ENCODE measurements at regions not wholly inside any gene's neighbourhood (a gene's known extent, or its start where the extent isn't known, plus 50 kb on each side); places are given as distances from the start of the nearest gene placed in this dataset.

DNA sequence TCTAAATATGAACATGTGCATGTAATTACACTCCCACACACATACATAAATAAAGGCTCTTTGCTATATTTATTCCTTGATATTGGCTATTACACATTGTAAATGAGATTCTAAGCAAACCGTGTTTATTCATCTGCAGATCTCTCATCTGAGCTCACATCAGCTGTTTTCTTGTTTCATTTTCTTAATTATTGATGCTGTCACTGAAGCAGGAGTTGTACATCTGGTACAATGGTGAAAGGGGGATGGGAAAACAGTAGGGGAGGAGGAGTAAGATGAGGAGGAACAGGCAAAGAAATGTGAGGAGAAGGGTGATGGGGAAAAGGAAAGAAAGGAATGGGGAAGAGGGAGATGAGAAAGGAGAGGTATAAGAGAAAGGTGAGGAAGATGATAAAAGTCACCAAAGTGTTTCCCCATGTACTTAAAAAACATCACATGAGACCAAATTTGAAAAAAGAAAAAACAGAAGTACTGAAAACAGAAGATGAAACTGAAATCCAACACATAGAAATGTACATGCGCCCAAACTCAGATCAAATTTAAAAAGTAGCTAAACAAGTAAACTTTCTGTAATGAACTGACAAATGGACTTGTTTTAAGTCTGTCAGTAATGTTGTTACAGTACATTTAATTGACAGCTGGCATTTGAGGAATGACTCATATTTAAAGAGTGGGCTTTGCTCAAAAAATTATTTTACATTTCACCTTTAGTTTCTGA is 472.2 kb downstream of the ARL4A start:
- no peak for TF ChIP-seq EZH2phosphoT487 (IDR thresholded peaks at IDR 0.05; ENCODE audit: unreplicated experiment)
- TF ChIP-seq, protein P1, sequence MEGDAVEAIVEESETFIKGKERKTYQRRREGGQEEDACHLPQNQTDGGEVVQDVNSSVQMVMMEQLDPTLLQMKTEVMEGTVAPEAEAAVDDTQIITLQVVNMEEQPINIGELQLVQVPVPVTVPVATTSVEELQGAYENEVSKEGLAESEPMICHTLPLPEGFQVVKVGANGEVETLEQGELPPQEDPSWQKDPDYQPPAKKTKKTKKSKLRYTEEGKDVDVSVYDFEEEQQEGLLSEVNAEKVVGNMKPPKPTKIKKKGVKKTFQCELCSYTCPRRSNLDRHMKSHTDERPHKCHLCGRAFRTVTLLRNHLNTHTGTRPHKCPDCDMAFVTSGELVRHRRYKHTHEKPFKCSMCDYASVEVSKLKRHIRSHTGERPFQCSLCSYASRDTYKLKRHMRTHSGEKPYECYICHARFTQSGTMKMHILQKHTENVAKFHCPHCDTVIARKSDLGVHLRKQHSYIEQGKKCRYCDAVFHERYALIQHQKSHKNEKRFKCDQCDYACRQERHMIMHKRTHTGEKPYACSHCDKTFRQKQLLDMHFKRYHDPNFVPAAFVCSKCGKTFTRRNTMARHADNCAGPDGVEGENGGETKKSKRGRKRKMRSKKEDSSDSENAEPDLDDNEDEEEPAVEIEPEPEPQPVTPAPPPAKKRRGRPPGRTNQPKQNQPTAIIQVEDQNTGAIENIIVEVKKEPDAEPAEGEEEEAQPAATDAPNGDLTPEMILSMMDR (conservative IDR thresholded peaks at IDR 0.05; ENCODE audit: low read depth in 2 of 2), result no peak
- TF ChIP-seq EZH2 (IDR thresholded peaks at IDR 0.05; ENCODE audit: low read depth, unreplicated experiment), result no peak
- TF ChIP-seq, protein P2, sequence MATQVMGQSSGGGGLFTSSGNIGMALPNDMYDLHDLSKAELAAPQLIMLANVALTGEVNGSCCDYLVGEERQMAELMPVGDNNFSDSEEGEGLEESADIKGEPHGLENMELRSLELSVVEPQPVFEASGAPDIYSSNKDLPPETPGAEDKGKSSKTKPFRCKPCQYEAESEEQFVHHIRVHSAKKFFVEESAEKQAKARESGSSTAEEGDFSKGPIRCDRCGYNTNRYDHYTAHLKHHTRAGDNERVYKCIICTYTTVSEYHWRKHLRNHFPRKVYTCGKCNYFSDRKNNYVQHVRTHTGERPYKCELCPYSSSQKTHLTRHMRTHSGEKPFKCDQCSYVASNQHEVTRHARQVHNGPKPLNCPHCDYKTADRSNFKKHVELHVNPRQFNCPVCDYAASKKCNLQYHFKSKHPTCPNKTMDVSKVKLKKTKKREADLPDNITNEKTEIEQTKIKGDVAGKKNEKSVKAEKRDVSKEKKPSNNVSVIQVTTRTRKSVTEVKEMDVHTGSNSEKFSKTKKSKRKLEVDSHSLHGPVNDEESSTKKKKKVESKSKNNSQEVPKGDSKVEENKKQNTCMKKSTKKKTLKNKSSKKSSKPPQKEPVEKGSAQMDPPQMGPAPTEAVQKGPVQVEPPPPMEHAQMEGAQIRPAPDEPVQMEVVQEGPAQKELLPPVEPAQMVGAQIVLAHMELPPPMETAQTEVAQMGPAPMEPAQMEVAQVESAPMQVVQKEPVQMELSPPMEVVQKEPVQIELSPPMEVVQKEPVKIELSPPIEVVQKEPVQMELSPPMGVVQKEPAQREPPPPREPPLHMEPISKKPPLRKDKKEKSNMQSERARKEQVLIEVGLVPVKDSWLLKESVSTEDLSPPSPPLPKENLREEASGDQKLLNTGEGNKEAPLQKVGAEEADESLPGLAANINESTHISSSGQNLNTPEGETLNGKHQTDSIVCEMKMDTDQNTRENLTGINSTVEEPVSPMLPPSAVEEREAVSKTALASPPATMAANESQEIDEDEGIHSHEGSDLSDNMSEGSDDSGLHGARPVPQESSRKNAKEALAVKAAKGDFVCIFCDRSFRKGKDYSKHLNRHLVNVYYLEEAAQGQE (IDR thresholded peaks at IDR 0.05; ENCODE audit: unreplicated experiment), result no peak
- TF ChIP-seq POLR2AphosphoS5 (IDR thresholded peaks at IDR 0.05; ENCODE audit: low read depth), result no peak
- no peak for TF ChIP-seq STAT1 (IDR thresholded peaks at IDR 0.05; ENCODE audit: unreplicated experiment)
- no peak for TF ChIP-seq ZNF331 (CRISPR knock-in tag; IDR thresholded peaks at IDR 0.05; ENCODE audit: low read depth)
- TF ChIP-seq JUNB (IDR thresholded peaks at IDR 0.05; ENCODE audit: unreplicated experiment), result no peak
- TF ChIP-seq, protein P3, sequence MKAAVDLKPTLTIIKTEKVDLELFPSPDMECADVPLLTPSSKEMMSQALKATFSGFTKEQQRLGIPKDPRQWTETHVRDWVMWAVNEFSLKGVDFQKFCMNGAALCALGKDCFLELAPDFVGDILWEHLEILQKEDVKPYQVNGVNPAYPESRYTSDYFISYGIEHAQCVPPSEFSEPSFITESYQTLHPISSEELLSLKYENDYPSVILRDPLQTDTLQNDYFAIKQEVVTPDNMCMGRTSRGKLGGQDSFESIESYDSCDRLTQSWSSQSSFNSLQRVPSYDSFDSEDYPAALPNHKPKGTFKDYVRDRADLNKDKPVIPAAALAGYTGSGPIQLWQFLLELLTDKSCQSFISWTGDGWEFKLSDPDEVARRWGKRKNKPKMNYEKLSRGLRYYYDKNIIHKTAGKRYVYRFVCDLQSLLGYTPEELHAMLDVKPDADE (IDR thresholded peaks at IDR 0.05), result no peak
- TF ChIP-seq CREB1 (CRISPR knock-in tag; IDR thresholded peaks at IDR 0.05; ENCODE audit: low read depth), result no peak

Measured in GM23338 (cell line).